Inferior parietal cortex (tissue), 1 donor: ENCODE measurements at regions not wholly inside any gene's neighbourhood (a gene's known extent, or its start where the extent isn't known, plus 50 kb on each side); places are given as distances from the start of the nearest gene placed in this dataset.
"Not testable (repeated sequence)": the region's sequence is repeated elsewhere in the genome, so short reads cannot be mapped to it uniquely, and the experiment has no call there.

Experiments
- DNase-seq: peaks from one replicate; pipeline ENCODE4 v3.0.0-alpha.2; 2016; ENCODE audit errors: extremely low spot score

DNA sequence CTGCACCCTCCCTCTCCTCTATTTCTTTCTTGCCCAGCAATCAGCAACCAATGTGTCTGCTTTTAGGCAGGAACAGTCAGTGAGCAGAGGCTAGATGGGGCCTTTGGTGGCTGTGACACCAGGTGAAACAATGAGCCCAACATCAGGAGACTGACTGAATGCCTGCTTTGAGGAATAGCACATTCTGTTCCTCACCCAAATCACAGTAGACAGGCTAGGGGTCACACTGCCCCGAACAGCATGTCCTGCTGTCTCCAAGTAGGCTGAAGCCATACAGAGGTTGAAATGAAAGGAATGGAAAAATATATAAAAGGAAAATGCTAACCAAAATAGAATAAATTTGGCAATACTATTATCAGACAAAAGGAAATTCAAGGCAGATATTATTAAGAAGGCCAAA lies 122.5 kb upstream of the GDNF start:
- no peak for DNase-seq

DNA sequence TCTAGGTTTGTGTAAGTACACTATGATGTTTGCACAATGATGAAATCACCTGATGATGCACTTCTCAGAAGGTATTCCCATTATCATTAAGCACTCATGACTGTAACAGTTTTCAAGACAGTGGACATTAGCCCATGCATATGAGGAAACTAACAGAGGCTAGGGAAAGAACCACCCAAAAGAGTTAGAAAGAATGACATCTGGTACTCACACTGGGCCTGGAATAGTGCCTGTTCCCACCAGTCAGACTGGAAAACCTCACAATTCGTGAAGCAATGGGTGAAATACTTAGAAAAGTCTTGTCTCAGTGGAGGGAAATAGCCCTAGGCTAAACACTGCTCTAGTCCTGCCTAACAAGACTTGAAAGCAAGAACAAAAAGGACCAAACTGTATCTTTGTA lies 117.4 kb upstream of the GDNF start:
- DNase-seq = no peak

DNA sequence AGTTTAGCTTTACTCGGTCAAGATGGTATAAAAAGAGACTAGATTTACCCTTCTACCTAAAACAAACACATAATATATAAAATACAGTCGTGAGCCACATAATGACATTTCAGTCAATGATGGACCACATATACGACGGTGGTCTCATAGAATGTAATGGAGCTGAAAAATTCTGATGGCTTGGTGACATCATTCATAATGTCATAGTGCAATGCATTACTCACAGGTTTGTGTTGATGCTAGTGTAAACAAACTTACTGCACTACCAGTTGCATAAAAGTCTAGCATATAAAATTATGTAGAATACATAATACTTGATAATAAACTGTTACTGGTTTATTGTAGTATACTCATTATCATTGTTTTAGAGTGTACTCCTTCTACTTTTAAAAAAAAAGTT lies 115.9 kb upstream of the GDNF start:
- DNase-seq = no peak

DNA sequence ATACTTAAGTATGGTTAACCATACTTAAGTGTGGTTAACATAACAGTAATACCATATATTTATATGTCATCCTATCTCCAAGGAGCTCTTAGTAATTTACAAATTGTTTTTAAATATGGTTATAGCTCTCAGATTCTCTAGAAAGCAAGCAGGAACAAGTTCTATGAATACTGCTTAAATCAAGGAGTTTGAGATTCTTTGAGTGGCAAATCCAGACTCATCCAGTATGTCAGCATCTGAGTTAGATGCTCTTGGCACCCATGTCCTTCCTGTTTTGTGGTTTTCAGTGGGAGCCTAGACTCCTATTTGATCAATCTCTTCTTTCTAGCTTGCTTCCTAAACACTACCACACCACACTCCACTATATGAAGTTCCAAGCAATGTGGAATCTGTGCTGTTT lies 114.7 kb upstream of the GDNF start:
- DNase-seq = no peak

DNA sequence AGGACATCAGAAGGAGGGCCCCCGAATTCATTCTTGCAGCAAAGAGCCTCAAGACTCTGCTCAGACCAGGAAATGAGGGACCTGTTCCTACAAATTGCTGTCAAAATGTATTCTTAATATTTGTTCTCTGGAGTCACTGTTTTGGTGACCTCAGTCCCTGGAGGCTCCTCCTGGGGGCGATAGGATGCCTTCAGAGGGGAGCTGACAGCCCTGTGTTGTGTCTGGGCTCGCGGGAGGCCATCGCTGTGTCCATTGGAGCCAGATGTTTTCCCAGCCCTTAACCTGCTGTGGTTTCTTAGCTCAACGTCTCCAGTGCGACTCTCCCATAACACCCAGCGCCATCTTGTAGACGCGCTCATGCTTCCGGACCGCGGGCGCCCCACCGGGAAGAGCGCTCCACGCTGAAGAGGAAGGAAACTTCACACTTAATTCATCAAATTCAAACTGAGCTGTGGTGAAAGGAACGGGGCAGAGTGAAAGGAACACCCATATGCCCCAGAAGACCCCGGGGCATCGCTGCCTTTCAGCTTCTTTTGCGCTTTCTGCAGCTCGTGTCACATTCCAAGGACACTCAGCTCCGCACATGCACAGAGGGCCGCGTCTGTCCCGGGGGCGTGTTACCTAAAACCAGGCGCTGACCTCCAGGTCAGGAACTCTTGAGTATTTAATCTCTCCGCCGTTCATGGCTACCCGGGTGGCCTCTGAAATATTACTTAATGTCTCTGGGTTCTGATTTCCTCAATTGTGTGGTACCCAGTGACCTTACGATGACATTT lies 112.3 kb upstream of the GDNF start:
- DNase-seq = no peak

DNA sequence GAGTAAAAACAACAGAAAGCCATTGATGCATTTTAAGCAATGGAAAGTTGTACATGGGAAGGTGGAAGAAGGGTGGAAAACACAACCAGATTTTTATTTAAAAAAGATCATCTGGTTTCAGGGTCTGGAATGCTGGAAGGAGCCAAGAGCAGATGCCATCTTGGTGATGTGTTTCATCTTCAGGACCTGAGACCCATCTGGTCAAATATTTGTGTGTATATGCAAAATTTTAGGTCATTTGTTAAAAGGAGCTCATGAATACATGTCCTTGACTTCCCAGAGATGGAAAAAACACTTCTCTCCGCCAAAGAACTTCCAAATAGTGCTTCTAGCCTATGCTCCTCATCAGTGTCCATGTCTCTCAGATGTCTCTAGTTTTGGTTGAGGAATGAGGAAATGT lies 110.6 kb upstream of the GDNF start:
- no peak for DNase-seq

DNA sequence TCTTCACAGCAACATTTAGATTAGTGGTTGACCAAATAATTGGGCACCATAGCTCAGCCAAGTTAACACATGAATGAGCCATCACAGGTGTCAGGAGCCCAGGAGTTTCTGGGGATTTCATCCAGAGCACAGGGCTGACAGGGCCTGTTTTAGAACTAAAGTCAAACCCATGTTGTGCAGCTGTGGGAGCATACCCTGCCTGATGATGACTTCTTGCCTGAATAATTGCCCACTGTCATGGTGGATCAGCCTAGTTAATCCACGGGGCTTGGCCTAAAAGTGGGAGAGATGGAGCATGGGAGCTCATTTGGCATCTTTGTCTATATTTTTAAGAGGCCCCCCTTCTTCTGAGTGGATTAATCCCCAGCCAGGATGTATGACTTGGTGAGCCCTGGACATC lies 105.6 kb upstream of the GDNF start:
- no peak for DNase-seq

DNA sequence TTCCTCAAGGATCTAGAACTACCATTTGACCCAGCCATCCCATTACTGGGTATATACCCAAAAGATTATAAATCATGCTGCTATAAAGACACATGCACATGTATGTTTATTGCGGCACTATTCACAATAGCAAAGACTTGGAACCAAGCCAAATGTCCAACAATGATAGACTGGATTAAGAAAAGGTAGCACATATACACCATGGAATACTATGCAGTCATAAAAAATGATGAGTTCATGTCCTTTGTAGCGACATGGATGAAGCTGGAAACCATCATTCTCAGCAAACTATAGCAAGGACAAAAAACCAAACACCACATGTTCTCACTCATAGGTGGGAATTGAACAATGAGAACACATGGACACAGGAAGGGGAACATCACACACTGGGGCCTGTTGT lies 103.3 kb upstream of the GDNF start:
- DNase-seq = not testable (repeated sequence)

DNA sequence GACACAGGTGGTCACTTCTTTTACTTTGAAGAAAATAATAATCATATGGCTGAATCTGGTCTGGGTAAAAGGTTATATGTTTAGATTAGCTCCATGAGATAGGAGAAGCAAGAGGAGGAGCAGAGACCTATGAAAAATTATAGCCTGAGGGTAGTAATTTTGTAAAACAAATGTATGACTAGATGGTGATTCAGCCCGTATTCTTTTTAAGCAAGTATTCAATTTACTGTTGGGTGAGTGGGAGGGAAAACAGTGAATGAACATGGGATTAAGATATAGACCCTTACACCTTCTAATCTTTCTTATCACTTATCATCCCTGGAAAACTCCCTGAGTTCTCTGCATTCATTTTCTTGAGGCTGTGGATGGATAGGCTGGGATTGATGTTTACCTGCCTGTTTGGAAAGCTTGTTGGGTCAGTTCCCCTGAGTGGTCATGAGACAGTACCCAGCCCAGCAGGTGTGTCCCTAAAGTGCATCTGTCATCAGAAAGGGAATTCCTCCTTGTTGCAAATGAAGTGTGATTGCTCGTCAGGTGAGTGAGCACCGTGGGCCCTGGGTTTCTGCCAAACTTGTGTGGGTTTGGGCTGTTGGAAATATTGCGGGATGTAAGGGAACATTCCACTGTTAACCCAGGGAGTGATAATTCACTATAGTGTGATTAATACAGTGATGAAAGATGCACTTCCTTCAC lies 101.2 kb upstream of the GDNF start:
- no peak for DNase-seq

DNA sequence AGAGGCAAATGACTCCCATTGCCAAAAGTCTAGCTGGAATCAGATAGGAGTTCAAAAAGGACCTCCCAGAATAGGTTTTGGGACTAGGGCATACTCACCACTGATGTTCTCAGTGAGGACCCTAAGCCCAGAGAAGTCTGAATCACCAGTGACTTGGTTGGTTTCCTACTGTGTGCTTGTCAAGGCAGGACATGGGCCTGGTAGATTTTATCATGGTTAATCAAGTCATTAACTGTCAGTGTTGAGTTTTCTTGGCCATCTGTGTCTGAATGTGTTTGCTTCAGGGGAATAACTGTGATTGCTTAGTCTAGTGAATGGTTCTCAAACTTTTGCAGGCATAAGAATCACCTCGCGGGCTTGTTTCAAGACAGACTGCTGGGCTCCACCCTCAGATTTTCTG lies 99.0 kb upstream of the GDNF start:
- no peak for DNase-seq

DNA sequence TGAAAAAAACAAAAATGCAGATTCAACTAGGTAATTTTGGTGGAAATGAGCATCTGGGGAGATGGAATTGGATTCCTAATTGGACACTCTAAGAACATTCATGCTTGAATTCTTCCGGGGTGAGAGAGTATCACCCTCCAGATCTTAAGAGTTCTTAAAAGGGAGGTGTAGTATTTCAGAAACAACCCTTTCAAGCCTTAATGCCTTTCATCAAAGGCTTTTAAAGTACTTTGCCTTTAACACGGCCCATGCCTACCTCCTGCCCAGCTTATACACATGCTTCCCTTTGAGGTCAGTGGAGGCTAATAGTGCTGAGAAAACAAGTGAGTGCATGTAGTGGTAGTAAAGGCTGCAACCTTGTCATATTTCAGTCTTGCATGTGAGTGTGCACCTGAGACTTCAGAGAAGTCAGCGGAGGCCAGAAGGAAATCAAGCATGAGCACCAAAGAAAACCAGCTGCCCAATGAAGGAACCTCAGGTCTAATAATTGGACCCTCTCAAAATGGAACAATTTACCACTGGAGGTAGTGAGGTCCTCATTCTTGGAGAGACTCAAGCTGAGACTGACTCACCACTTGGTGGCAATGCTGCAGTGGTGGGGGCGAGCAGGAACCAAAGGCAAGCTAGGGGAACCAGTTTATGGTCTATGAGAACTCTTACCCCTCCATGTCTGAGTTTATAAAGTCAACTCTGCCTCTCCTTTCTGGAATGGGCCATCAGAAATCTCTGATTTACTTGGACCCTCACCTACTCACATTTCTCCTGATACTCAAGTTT lies 98.4 kb upstream of the GDNF start:
- DNase-seq = no peak

DNA sequence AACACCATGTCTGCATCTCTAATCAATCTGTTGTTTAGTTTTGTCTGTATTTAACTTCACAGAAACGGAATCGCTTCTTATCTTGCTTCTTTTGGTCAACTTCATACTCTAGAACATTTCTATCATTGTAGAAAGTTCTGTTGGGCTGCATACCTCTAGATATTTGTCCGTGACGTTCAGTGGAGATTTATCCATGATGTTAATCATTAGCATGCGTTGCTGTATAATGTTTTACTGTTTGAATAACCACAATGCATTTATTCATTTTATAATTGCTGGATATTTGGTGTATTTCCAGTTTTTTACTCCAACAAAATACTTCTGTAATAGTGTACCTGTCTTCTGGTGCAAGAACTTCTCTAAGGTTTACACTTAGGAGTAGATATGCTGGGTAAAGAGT lies 96.2 kb upstream of the GDNF start:
- DNase-seq = no peak

DNA sequence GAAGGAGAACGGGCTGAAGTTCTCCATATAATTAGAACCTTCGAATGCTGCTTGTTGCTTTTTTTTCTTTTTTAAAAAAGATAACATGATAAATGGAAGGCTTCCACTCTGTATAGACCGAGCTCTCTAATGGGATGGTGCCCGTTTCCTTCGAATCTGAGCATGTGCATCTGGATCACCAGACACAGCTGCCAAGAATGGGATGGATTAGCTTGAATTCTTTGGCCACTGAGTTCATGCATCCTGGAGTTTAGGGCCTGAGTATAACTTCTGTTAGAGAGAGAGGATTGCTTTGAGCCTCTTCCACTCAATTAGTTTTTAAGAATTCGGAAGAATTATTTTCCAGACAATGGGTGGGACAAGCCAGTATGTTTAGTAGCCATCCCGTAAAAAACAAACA lies 93.7 kb upstream of the GDNF start:
- DNase-seq = no peak

DNA sequence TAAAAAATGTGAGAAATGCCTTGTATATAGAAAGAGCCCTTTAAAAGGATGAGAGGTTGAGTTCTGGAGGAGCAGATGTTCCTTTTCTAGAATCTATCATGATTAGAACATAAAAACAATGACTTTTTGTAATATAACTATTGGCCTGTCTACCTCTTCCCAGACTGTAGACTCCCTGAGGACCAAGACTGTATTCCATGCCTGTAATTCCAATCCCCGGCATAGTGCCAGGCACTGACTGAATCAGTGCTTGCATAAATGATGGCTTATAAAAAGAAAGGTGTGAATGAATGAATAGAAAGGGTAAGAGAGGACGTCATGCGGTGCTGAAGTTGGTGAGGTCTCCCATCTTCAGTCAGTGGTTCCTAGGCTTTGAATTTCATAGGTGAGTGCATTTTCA lies 92.6 kb upstream of the GDNF start:
- no peak for DNase-seq

DNA sequence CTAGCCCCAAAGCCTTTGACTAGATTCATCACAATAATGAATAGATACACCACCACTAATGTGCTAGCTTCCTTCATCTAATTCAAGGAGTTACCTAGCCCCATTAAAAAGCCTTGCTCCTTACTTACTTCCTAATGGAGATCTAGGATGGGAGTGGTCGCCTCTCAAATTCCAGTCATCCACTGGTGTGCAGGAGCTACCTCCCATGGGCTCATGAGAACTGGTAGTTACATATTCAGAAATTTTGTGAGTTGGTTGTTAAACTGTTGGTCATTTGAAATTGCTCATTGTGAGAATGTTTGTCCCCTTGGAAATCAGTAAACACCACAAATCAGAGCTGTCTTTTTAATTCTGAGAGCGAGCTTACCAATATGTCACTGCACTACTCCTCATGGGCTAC lies 91.7 kb upstream of the GDNF start:
- DNase-seq = no peak

DNA sequence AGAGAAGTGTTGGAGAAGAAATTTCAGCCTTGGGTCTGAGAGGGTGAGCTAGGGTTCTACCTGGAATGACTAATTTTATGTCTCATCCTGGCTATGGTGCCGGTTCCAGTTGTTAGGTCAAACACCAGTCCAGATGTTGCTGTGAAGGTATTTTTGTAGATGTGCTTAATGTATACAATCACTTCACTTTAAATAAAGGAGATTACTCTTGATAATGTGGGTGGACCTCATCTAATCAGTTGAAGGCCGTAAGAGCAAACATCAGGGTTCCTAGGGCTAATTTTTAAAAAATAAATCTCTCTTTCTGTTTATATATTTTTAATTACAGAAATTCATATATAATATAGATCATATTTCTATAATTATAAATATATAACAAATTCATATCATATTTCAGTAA lies 90.5 kb upstream of the GDNF start:
- no peak for DNase-seq

DNA sequence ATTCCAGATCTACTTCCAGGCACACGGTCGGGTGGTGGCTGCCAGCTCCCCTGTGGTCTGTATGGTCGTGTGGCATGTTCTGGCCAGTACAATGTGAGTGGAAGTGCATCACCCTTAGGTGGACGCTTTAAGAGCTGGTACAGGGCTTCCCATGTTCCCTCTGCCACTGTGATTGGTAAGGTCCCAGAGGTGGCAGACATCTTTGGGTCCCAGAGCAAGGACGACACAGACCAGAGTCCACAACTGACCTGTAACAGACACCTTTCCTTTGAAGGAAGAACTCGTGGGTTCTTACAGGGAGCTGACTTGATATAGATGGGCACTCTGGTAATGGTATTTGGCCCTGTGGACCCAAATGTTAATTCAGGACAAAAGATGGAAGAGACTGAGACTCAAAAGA lies 90.0 kb upstream of the GDNF start:
- DNase-seq = no peak

DNA sequence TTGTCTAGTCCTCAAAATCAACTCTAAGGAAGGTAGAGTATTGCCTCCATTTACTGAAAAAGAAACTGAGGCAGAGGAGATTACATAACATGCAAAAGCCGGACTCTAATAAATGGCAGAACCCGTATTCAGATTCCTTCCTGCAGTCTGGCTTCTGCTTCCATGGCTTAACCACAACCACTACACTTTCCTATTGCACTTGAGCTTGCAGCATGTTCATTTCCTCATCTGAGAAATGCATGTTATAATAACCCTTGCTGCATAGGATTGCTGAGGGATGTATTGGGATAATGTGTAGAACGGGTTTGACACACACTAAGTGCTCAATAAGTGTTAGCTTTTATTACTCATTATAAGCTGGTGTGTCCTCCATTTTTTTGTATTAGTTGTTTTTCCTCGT lies 87.9 kb upstream of the GDNF start:
- DNase-seq = not testable (repeated sequence)

DNA sequence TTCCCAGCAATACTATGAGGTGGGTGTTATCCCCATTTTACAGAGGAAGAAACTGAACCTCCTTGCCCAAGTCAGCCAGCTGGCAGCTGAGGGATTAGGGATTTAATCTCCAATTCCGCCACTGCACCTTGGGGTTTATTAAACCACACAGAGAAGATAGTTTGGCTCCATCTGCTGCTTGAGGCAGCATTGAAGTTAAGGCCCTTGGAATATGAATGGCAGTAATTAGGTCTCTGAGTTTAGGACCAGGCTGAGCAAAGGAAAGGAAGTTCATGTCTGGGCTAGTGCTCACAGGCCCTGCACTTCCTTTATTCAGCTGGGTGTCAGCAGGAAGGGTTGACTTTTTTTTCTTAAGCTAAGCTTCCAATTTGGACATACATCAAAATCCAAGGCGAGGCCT lies 86.9 kb upstream of the GDNF start:
- no peak for DNase-seq

DNA sequence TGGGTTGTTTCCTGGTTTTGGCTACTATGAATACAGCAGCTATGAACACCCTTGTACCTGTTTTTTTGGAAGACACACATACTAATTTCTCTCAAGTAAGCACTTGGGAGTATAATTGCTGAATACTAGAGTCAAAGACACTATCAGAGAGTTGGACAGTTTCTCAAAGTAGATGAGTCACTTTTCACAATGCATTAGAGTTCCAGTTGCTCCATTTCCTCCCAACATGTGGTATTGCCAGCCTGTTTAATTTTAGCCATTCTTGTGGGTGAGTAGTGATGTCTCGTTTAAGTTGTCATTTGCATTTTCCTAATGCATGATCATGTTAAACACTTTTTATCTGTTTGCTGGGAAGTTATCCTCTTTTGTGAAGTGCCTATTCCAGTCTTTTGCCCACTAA lies 81.6 kb upstream of the GDNF start:
- no peak for DNase-seq

DNA sequence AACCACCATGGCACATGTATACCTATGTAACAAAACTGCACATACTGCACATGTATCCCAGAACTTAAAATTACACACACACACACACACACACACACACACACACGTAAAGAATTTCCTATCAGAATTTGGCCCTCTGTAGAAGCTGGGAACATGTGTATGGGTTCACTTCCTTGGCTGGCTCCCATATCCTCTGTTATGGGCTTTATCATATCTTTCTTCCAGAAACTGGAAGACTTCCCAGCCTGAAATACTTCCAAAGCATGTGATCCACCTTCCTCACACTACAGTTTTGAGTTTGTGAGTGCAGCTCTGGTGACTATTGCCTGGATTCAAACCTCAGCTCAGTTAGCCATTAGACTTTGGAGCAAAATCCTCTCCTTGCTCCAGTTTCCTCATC lies 78.6 kb upstream of the GDNF start:
- no peak for DNase-seq

DNA sequence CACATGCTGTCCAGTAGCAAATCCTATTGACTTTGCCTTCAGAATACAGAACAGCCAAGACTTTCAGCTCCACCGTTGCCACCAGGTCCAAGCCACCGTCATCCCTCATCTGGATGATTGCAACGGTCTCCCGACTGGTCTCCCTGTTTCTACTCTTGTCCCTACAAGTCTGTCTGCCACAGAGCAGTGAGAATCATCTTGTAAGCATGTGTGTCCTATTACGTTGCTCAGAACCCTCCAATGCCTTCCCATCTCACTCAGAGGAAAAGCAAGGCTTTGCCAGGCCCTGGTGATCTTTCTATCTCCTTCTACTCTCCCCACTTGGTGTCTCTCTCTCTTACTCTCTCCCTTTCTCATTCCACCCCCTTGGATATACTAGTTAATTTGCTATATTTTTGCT lies 76.7 kb upstream of the GDNF start:
- DNase-seq = no peak
